ENCODE measurements at regions not wholly inside any gene's neighbourhood (a gene's known extent, or its start where the extent isn't known, plus 50 kb on each side); places are given as distances from the start of the nearest gene placed in this dataset.

- TF ChIP-seq CTCF (IDR thresholded peaks at IDR 0.05) (no peak), POLR2A (IDR thresholded peaks at IDR 0.05) (no peak)
Observed at GRCh38 chr20:22098511-22098910, 393.0 kb downstream of the PAX1 start.
